HEK293 (cell line): ENCODE measurements at regions not wholly inside any gene's neighbourhood (a gene's known extent, or its start where the extent isn't known, plus 50 kb on each side); places are given as distances from the start of the nearest gene placed in this dataset.

ENCODE experiments used
- CTCF ChIA-PET: fragments of 350-600 bp; formaldehyde crosslinking; extraction: SDS; loops from one replicate; lab custom pipeline; 2021; ENCODE audit warnings: antibody characterized with exemption; lab: Yijun Ruan, JAX
- POLR2A ChIA-PET: fragments of 300-600 bp; formaldehyde crosslinking; extraction: SDS; loops from one replicate; lab custom pipeline; 2020; ENCODE audit warnings: antibody characterized with exemption, inconsistent platforms; lab: Yijun Ruan, JAX
- H3K27ac ChIP-seq: fragments of 200-500 bp; sonication (Bioruptor generic); 2 replicates; pipeline ENCODE4 v1.5.1; 2014; ENCODE audit warnings: low read depth, low read length, control low read depth, inconsistent platforms; ENCODE audit errors: extremely low read depth
- H3K36me3 ChIP-seq, 2 experiments: fragments of 200-500 bp in 1 of 2; sonication (Bioruptor generic) in 1 of 2; 1 replicate in 1 of 2; 2 replicates in 1 of 2; pipeline ENCODE4 v1.5.1; 2014 to 2017; ENCODE audit warnings: inconsistent platforms in 2 of 2, low read length in 2 of 2; ENCODE audit not compliant: control insufficient read depth in 2 of 2, insufficient read depth in 1 of 2
- H3K4me1 ChIP-seq: fragments of 200-500 bp; sonication (Bioruptor generic); 2 replicates; pipeline ENCODE4 v1.5.1; 2014; ENCODE audit warnings: mild to moderate bottlenecking, low read length, inconsistent platforms; ENCODE audit not compliant: control insufficient read depth, insufficient read depth
- H3K4me3 ChIP-seq: 2 replicates; pipeline ENCODE4 v1.5.1; 2011; ENCODE audit warnings: low read depth, mild to moderate bottlenecking, control low read depth, low read length, moderate library complexity
- H3K9me3 ChIP-seq: fragments of 200-500 bp; sonication (Bioruptor generic); 2 replicates; pipeline ENCODE4 v1.5.1; 2014; ENCODE audit warnings: low read depth, low read length, inconsistent platforms; ENCODE audit not compliant: control insufficient read depth, insufficient read depth
- ZBTB21 ChIP-seq: fragments of 450-650 bp; formaldehyde crosslinking; IDR thresholded peaks from 2 replicates; pipeline ENCODE4 v1.5.1; 2017; ENCODE audit warnings: missing biosample characterization, missing genetic modification characterization
- ZFHX2 ChIP-seq: fragments of 450-650 bp; formaldehyde crosslinking; conservative IDR thresholded peaks from 2 replicates; pipeline ENCODE4 v1.5.1; 2016; ENCODE audit warnings: missing biosample characterization, missing genetic modification characterization
- ZNF248 ChIP-seq: fragments of 450-650 bp; formaldehyde crosslinking; IDR thresholded peaks from 2 replicates; pipeline ENCODE4 v1.5.1; 2017; ENCODE audit warnings: missing biosample characterization, missing genetic modification characterization
- ZNF423 ChIP-seq: fragments of 450-650 bp; formaldehyde crosslinking; IDR thresholded peaks from 2 replicates; pipeline ENCODE4 v1.5.1; 2016; ENCODE audit warnings: missing biosample characterization, missing genetic modification characterization
- ZNF473 ChIP-seq: fragments of 450-650 bp; formaldehyde crosslinking; IDR thresholded peaks from 2 replicates; pipeline ENCODE4 v1.5.1; 2017; ENCODE audit warnings: missing biosample characterization, missing genetic modification characterization
- ZNF514 ChIP-seq: fragments of 450-650 bp; formaldehyde crosslinking; IDR thresholded peaks from 2 replicates; pipeline ENCODE4 v1.5.1; 2016; ENCODE audit warnings: missing biosample characterization, missing genetic modification characterization
- ZNF555 ChIP-seq: fragments of 450-650 bp; formaldehyde crosslinking; conservative IDR thresholded peaks from 2 replicates; pipeline ENCODE4 v1.5.1; 2017; ENCODE audit warnings: missing biosample characterization, mild to moderate bottlenecking, missing genetic modification characterization, inconsistent platforms
- ZNF560 ChIP-seq: fragments of 450-650 bp; formaldehyde crosslinking; IDR thresholded peaks from 2 replicates; pipeline ENCODE4 v1.5.1; 2017; ENCODE audit warnings: missing biosample characterization, missing genetic modification characterization, borderline replicate concordance
- ZNF571 ChIP-seq: fragments of 450-650 bp; formaldehyde crosslinking; IDR thresholded peaks from 2 replicates; pipeline ENCODE4 v1.5.0; 2017; ENCODE audit warnings: missing biosample characterization, missing genetic modification characterization
- ZNF600 ChIP-seq: fragments of 450-650 bp; formaldehyde crosslinking; IDR thresholded peaks from 2 replicates; pipeline ENCODE4 v1.5.1; 2016; ENCODE audit warnings: missing biosample characterization, missing genetic modification characterization
- ZNF76 ChIP-seq: fragments of 450-650 bp; formaldehyde crosslinking; IDR thresholded peaks from 2 replicates; pipeline ENCODE4; 2016; ENCODE audit warnings: low read depth, missing biosample characterization, missing genetic modification characterization, borderline replicate concordance
- TF ChIP-seq, protein P1 (sequence below): fragments of 450-650 bp; formaldehyde crosslinking; IDR thresholded peaks from 2 replicates; pipeline ENCODE4 v1.5.1; 2016; ENCODE audit warnings: missing biosample characterization, missing genetic modification characterization, low read depth
- TF ChIP-seq, protein P2 (sequence below): fragments of 450-650 bp; formaldehyde crosslinking; IDR thresholded peaks from 2 replicates; pipeline ENCODE4 v1.5.1; 2016; ENCODE audit warnings: missing biosample characterization, missing genetic modification characterization
- TF ChIP-seq, protein P3 (sequence below): fragments of 450-650 bp; formaldehyde crosslinking; IDR thresholded peaks from 2 replicates; pipeline ENCODE4 v1.5.1; 2017; ENCODE audit warnings: missing biosample characterization, missing genetic modification characterization
- TF ChIP-seq, protein P4 (sequence below): fragments of 450-650 bp; formaldehyde crosslinking; conservative IDR thresholded peaks from 2 replicates; pipeline ENCODE4 v1.5.1; 2016; ENCODE audit warnings: low read depth, missing biosample characterization, missing genetic modification characterization

DNA sequence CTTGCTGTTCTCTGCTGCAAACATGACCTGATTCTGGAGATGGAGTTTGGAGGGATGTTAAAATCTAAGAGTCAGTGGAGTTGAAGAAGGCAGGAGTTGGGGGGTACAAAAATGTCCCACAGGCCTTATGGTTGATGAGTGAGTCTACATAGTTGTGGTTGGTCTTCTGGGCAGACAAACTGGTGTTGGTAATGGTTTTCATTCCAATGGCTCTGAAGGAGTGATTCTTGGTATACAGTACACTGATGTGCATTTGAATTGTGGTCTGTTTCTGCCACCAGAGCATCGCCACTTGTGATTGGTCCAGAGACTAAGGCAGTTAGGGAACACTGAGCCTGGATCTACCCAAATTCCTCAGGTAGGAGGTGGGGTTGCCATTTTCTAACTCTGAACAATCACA lies 514.1 kb upstream of the CFAP20DC start:
- POLR2A ChIA-PET: no interaction called here
- TF ChIP-seq ZNF473 (tag by site-specific recombination) (no peak), ZNF560 (tag by site-specific recombination) (no peak), ZNF76 (tag by site-specific recombination) (no peak), ZNF571 (tag by site-specific recombination) (no peak), ZNF514 (tag by site-specific recombination) (no peak), ZBTB21 (tag by site-specific recombination) (no peak), ZNF600 (tag by site-specific recombination) (no peak)
- TF ChIP-seq, protein P1, sequence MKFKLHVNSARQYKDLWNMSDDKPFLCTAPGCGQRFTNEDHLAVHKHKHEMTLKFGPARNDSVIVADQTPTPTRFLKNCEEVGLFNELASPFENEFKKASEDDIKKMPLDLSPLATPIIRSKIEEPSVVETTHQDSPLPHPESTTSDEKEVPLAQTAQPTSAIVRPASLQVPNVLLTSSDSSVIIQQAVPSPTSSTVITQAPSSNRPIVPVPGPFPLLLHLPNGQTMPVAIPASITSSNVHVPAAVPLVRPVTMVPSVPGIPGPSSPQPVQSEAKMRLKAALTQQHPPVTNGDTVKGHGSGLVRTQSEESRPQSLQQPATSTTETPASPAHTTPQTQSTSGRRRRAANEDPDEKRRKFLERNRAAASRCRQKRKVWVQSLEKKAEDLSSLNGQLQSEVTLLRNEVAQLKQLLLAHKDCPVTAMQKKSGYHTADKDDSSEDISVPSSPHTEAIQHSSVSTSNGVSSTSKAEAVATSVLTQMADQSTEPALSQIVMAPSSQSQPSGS (tag by site-specific recombination): no peak
- TF ChIP-seq, all 188 proteins: peak for 0
- CTCF ChIA-PET: no interaction called here
- H3K4me1 ChIP-seq: no peaks in the 10 kb centered on the region
- H3K27ac ChIP-seq: no peak overlapping the region
- no peaks in the 10 kb centered on the region for H3K36me3 ChIP-seq
- no peaks in the 10 kb centered on the region for H3K9me3 ChIP-seq
- H3K4me3 ChIP-seq: no peak overlapping the region

DNA sequence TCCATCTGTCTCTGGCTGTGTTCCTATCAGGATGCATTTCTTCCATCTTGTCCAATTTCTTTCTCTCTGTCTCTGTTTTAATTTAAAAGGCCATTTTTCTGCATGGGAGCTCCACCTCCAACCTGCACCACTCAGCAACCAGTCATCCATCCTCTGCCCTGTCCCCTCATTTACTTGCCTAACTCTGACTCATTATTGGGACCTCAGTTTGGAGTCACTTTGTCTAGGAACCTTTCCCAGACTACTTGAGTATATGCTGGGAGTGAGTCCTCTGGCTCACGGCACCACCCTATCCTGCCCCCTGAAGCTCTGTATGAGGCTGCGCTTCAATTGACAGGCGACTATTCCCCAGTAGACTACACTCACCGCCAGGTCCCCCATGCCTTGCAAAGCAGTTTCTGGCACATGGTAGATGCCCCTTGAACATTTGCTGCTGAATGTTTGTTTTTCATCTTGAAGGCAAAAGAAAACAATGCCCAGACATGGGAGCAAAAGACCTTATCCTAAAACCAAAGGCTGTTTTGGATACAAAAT lies 513.3 kb upstream of the CFAP20DC start:
- Histone ChIP-seq H3K9me3 (no peaks in the 10 kb centered on the region), H3K36me3 (no peaks in the 10 kb centered on the region), H3K4me3 (no peak overlapping the region), H3K4me1 (no peaks in the 10 kb centered on the region)
- CTCF ChIA-PET: no interaction called here
- POLR2A ChIA-PET: no interaction called here
- TF ChIP-seq ZNF555 (no peak), ZNF248 (no peak), ZFHX2 (no peak), ZNF423 (tag by site-specific recombination) (no peak)
- TF ChIP-seq, protein P2, sequence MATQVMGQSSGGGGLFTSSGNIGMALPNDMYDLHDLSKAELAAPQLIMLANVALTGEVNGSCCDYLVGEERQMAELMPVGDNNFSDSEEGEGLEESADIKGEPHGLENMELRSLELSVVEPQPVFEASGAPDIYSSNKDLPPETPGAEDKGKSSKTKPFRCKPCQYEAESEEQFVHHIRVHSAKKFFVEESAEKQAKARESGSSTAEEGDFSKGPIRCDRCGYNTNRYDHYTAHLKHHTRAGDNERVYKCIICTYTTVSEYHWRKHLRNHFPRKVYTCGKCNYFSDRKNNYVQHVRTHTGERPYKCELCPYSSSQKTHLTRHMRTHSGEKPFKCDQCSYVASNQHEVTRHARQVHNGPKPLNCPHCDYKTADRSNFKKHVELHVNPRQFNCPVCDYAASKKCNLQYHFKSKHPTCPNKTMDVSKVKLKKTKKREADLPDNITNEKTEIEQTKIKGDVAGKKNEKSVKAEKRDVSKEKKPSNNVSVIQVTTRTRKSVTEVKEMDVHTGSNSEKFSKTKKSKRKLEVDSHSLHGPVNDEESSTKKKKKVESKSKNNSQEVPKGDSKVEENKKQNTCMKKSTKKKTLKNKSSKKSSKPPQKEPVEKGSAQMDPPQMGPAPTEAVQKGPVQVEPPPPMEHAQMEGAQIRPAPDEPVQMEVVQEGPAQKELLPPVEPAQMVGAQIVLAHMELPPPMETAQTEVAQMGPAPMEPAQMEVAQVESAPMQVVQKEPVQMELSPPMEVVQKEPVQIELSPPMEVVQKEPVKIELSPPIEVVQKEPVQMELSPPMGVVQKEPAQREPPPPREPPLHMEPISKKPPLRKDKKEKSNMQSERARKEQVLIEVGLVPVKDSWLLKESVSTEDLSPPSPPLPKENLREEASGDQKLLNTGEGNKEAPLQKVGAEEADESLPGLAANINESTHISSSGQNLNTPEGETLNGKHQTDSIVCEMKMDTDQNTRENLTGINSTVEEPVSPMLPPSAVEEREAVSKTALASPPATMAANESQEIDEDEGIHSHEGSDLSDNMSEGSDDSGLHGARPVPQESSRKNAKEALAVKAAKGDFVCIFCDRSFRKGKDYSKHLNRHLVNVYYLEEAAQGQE (tag by site-specific recombination): no peak
- TF ChIP-seq, protein P3, sequence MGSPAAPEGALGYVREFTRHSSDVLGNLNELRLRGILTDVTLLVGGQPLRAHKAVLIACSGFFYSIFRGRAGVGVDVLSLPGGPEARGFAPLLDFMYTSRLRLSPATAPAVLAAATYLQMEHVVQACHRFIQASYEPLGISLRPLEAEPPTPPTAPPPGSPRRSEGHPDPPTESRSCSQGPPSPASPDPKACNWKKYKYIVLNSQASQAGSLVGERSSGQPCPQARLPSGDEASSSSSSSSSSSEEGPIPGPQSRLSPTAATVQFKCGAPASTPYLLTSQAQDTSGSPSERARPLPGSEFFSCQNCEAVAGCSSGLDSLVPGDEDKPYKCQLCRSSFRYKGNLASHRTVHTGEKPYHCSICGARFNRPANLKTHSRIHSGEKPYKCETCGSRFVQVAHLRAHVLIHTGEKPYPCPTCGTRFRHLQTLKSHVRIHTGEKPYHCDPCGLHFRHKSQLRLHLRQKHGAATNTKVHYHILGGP (tag by site-specific recombination): no peak
- TF ChIP-seq, protein P4, sequence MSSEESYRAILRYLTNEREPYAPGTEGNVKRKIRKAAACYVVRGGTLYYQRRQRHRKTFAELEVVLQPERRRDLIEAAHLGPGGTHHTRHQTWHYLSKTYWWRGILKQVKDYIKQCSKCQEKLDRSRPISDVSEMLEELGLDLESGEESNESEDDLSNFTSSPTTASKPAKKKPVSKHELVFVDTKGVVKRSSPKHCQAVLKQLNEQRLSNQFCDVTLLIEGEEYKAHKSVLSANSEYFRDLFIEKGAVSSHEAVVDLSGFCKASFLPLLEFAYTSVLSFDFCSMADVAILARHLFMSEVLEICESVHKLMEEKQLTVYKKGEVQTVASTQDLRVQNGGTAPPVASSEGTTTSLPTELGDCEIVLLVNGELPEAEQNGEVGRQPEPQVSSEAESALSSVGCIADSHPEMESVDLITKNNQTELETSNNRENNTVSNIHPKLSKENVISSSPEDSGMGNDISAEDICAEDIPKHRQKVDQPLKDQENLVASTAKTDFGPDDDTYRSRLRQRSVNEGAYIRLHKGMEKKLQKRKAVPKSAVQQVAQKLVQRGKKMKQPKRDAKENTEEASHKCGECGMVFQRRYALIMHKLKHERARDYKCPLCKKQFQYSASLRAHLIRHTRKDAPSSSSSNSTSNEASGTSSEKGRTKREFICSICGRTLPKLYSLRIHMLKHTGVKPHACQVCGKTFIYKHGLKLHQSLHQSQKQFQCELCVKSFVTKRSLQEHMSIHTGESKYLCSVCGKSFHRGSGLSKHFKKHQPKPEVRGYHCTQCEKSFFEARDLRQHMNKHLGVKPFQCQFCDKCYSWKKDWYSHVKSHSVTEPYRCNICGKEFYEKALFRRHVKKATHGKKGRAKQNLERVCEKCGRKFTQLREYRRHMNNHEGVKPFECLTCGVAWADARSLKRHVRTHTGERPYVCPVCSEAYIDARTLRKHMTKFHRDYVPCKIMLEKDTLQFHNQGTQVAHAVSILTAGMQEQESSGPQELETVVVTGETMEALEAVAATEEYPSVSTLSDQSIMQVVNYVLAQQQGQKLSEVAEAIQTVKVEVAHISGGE (tag by site-specific recombination): no peak
- TF ChIP-seq, all 188 proteins: peak for 0
- no peak overlapping the region for H3K27ac ChIP-seq
